PFSK-1 (cell line): ENCODE measurements at regions not wholly inside any gene's neighbourhood (a gene's known extent, or its start where the extent isn't known, plus 50 kb on each side); places are given as distances from the start of the nearest gene placed in this dataset.

Experiments used
- POLR2AphosphoS5 ChIP-seq: IDR thresholded peaks from 2 replicates; pipeline ENCODE4 v1.6.1; 2012; ENCODE audit warnings: low read depth, mild to moderate bottlenecking, control low read depth, low read length, moderate library complexity
- REST ChIP-seq, 2 experiments: IDR thresholded peaks; 2 replicates each; pipeline versions ENCODE4 v1.6.1 to v1.8.0; 2011 to 2012; ENCODE audit warnings: low read depth in 2 of 2, low read length in 2 of 2, control low read depth in 1 of 2, inconsistent platforms in 1 of 2, mild to moderate bottlenecking in 1 of 2, moderate library complexity in 1 of 2; ENCODE audit not compliant: insufficient read depth in 1 of 2
- SIN3A ChIP-seq: IDR thresholded peaks from 2 replicates; pipeline ENCODE4 v1.6.1; 2012; ENCODE audit warnings: mild to moderate bottlenecking, low read length, moderate library complexity, borderline replicate concordance; ENCODE audit not compliant: insufficient read depth
- TAF1 ChIP-seq: IDR thresholded peaks from 2 replicates; pipeline ENCODE4 v1.6.1; 2012; ENCODE audit warnings: low read length, control low read depth, borderline replicate concordance; ENCODE audit not compliant: insufficient read depth

DNA sequence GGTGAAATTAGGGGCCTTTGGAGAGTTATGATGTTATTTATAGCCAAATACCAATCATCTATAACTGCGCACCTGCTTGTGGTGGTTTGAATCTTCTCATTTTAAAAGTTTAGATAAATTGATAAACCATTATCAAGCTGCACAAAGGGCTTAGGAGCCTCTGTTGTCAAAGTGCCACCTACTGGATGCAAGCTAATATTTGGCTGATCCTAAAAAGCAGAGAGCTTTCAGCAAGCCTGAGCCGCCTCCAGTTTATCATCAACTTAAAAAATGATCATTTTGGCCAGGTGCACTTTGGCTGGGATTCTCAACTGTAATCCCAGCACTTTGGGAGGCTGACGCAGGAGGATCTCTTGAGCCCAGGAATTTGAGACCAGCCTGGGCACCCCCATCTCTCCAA lies 58.5 kb upstream of the ATXN1 start:
- TF ChIP-seq REST (IDR thresholded peaks at IDR 0.05; ENCODE audit: insufficient read depth in 1 of 2, low read depth in 2 of 2, low read length in 2 of 2) (no peak), SIN3A (no peak), POLR2AphosphoS5 (no peak), TAF1 (no peak)
